T-helper 1 cell treated with Interleukin-12 subunit alpha and Interleukin-12 subunit beta and Interleukin-4 antibody, amounts not matched to agents 30 ng/mL and 1 ng/mL, for 36 hours (primary cell): ENCODE measurements at regions not wholly inside any gene's neighbourhood (a gene's known extent, or its start where the extent isn't known, plus 50 kb on each side); places are given as distances from the start of the nearest gene placed in this dataset.

Experiments
- intact Hi-C: fragments of 100-400 bp; cut with micrococcal nuclease; formaldehyde crosslinking; loops from one replicate; pipeline ENCODE4 v1.15.1; 2024

DNA sequence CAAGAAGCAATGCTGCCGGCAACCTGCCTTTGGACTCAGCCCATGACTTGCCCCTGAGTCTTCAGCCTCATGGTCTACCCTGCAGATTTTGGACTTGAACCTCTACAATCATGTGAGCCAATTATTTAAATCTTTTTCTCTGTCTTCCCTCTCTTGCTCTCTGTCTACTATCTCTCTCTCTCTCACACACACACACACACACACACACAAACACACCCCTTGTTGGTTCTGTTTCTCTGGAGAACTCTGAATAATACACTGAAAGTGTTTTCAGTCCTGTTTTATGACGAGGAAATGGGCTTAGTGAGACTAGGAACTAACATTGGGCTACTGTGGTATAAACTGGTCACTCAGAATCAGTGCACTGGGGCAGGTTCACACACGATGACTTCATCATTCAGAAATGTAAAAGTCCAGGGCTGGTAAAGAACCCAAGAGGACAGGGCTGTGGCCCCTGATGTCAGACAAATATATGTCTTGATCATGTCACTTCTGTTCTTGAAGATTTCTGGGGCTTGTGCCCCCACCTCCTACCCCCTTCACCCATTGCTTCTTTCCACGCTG is 266.1 kb upstream of the SIX2 start:
- intact Hi-C loops, result no loop called here

GRCh38 chr2:45274250-45274926 is 265.1 kb upstream of the SIX2 start:
- intact Hi-C loops, result no loop called here

DNA sequence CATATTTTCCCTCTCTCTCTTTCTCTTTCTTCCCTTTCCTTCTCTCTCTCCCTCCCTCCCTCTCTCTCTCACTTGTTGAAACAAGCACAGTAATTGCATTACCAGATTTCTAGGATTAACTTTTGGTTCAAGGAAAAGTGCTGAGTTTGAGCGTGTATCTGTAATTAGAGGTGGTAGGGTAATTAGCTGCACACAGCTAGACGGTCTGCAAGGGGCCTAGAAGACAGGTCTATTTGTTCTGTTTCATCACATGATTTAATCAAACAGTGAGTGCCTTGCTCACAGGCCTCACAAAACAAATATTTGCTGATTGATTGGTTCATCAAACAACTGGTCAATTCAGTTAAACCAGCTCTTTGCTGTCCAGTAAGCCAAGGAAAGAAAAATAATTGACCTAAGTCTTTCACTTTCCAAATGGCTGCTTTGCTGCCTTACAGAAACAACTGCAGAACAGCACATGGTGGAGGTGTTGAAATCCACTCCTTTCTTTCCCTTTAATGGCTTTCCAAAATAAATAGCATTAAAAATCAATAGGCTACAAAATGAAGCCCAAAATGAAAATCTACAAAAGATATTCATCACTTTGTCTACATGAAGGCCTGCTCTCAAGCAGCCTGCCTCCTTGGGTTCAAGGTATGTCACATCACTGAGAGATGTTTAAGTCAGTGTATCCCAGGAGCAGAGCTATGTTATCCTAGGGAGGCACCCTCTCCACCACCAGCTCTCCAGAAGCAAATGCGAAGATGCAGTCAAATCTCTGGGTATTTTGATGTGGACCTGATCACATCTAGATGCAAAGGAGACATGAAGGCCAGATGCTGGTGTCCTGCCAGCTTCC is 264.4 kb upstream of the SIX2 start:
- intact Hi-C loops, result no loop called here

GRCh38 chr2:45272549-45273265 is 263.5 kb upstream of the SIX2 start:
- intact Hi-C loops, result no loop called here

GRCh38 chr2:45269149-45269793 is 260.0 kb upstream of the SIX2 start:
- intact Hi-C loops, result no loop called here

DNA sequence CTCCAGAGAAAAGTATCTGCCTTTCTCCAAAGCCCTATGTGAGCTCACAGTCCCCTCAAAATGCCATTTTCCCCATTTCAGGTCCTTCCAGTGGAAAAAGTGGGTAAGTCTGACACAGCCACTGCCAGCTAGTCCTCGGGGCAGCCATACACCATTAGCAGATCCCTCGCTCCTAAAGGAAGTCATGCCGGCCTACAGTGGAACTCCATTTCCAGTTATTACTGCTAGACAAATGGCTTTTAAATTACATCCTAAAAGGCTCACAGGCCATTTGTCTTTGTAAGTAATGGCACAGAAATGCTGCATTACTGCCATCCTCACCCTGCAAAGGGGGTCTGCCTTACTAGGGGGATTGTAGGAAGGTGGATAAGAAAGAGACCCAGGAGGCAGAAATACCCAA is 259.4 kb upstream of the SIX2 start:
- intact Hi-C loops, result no loop called here

- intact Hi-C loops, result no loop called here
These were observed 258.0 kb upstream of the SIX2 start for GRCh38 chr2:45267062-45267792.

DNA sequence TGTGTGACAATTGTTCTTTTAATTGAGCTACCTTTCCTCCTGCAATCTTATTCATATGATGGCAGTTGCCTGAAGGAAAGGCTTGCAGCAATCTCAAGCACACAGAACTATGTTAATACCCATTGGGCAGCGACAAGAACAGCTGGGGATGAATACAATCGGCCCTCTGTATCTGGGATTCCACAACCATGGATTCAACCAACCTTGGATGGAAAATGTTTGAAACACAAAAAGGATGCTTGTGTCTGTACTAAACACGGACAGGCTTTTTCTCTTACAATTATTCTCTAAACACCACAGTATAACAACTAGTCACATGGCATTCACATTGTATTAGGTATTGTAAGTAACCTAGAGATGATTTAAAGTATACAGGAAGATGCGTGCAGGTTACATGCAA is 256.1 kb upstream of the SIX2 start:
- intact Hi-C loops, result no loop called here

- intact Hi-C loops, result no loop called here
These were observed 255.3 kb upstream of the SIX2 start for GRCh38 chr2:45264227-45265225.

DNA sequence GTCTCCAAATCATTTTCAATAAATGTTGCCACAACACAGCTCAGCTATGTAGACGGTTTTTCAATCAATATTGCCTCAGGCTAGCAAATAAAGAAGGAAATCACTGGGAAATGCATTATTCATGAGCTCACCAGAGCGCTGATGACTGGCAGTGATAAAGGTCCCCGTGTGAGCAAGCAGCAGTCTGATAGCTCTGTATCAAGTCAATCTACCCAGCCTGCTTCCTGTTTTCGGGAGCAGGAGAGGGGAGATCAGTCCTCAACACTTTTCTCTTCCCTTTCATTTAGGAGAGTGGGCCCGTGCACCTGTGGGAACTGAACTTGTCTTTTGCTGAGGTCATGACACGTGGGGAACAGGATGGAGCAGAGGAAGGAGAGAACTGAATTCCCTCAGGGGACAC is 253.9 kb upstream of the SIX2 start:
- intact Hi-C loops, result no loop called here

DNA sequence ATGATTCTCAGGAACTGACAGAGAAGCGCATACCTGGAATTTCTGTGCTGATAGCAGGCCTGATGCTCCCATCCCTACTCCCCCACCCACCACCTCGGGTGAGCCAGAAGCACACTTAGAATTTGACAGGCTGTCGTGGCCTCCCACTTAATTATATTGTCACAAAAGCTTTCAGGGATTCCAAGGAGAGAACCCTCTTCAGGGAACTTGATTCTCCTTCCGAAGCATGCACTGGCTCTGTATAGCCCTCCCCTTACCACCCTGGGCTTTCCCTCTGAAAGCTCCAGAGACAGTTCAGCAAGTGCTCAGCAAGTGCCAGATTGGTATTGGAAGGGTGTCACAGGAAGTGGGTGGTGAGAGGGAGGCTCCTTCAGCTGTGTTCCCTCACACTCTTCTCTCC is 252.5 kb upstream of the SIX2 start:
- intact Hi-C loops, result no loop called here

DNA sequence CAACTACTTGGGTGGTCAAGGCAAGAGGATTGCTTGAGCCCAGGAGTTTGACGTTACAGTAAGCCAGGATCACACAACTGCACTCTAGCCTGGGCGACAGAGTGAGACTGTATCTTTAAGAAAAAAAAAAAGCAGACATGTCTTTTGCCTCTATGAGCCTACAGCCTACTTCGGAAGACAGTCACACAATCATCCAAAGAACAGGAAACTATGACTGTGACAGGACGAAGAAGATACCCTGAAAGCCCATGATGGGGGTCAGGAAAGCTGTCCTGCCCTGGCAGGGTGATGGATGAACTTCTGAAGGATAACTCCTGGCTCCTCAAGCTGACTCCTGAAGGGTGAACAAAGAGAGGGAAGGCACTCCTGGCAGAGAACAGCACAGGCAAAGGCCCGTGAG is 251.7 kb upstream of the SIX2 start:
- intact Hi-C loops, result no loop called here

- intact Hi-C loops, result no loop called here
These were observed 250.4 kb upstream of the SIX2 start for GRCh38 chr2:45259547-45260160.

GRCh38 chr2:45259138-45259537 is 249.9 kb upstream of the SIX2 start:
- intact Hi-C loops, result no loop called here

DNA sequence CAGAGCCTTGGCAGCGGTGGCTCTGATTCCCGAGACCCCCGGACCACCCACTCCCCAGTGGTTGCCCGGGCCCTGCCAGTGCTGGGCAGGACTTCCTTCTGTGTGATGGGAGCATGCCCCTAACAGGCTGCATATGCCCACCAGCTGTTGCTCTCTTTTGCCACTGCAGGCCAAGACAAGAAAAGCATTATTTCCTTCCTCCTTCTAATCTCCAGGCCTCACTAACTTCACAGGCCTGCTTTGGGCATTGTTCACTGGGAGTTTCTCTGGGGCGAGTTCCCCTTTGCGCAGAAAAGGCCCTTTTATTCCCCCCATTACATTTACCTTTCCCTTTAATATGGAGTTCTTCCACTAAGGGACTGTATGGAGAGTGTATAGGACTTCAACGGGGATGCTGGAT is 249.1 kb upstream of the SIX2 start:
- intact Hi-C loops, result no loop called here

DNA sequence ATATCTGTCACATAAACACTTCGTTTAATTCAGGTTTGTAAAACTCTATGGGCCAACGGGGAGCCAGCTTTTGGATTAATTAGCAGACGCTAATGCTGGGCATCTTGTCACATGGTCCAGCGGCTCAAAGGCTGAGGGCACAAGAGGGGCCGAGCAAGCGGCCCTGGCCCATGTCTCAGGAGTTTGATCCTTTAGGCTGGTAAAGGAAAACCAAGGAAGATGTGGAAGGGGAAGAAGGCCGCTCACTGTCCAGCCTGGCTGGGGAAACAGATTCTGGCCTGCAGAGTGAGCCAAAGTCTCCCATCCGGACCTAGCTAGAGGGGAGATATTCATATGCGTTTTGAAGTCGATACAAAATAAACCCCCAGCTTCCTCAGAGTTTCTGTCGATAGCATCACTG is 248.6 kb upstream of the SIX2 start:
- intact Hi-C loops, result no loop called here

- intact Hi-C loops, result no loop called here
These were observed 247.8 kb upstream of the SIX2 start for GRCh38 chr2:45256867-45257641.

GRCh38 chr2:45256173-45256866 is 247.1 kb upstream of the SIX2 start:
- intact Hi-C loops, result no loop called here
